IPS-NIHi7 (cell line): ENCODE measurements at regions not wholly inside any gene's neighbourhood (a gene's known extent, or its start where the extent isn't known, plus 50 kb on each side); places are given as distances from the start of the nearest gene placed in this dataset.

ENCODE experiments used
- DNase-seq: peaks from one replicate; pipeline ENCODE4 v3.0.0; 2012; ENCODE audit warnings: mixed read lengths; ENCODE audit errors: extremely low spot score

DNA sequence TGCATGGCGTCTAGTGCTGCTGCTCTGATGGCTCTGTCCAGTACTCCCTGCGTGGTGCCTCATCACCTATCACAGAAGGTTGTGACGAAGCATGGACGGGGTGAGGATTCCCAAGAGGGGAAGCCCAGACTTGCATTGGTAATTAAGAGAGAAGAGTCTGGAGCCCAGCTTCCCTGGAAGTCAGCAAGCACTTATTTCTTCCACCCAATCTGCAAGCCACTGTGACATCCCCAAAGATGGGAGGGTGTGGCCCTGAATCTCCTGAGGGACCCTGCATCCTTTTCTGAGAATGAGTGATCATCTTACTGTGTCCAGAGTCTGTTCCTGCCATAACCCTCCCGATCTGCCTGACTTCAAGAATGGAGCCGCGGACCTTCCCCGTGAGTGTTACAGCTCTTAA is 166.7 kb downstream of the PTPN20 start:
- no peak for DNase-seq

DNA sequence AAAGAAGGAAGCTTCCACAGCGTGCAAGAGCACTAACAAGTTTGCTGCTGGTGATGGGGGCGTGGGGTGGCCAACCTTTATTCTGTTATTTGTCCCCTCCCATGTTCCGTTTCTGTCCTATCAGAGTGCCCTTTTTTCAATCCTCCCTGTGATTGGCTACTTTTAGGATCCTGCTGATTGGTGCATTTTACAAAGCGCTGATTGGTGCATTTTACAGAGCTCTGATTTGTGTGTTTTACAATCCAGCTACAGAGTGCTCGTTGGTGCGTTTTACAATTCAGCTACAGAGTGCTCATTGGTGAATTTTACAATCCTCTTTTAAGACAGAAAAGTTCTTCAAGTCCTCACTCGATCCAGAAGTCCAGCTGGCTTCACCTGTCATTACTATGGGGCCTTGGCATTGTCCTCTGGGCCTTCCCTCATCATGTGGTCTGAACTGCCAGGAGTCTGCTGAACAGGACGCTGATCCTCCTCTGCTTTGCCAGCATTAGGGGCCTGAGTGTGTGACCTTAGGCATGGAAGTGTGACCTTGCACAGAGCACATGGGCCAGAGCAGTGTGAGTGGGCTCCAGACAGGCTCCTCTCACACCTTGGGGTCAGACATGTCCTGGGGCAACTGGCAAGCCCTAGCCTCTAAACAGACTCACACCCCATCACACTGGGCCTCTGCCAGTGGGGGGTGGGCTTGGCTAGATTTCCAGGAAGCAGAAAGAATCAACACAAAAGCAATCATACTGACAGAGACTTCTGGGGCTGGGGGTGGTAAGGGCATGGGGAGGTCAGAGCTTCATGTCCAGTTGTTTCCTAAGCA is 167.4 kb downstream of the PTPN20 start:
- DNase-seq = no peak

DNA sequence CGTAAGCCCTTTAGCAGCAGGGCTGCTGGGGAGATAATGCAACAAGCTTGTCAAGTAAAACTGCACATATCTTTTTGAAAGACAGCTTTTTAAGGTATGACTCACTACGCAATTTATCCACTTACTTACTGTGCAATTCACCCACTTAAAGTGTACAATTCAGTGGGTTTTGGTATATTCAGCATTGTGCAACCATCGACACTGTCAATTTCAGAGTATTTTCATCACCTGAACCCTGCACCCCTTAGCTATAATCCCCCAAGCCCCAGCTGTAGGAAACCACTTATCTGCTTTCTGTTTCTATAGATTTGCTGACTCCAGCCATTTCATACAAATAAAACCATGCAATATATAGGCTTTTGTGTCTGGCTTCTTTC is 168.0 kb downstream of the PTPN20 start:
- DNase-seq = no peak

DNA sequence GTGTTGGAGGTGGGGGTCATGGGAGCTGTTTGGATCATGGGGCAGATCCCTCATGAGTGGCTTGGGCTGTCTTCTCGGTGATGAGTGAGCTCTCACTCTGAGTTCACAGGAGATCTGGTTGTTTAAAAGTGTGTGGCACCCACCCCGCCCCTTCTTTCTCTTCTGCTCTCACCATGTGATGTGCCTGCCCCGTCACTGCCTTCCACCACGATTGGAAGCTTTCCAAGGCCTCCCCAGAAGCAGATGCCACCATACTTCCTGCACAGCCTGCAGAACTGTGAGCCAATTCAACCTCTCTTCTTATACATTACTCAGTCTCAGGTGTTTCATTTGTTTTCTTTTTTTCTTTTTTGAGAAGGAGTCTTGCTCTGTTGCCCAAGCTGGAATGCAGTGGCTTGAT is 170.0 kb downstream of the PTPN20 start:
- DNase-seq = no peak

DNA sequence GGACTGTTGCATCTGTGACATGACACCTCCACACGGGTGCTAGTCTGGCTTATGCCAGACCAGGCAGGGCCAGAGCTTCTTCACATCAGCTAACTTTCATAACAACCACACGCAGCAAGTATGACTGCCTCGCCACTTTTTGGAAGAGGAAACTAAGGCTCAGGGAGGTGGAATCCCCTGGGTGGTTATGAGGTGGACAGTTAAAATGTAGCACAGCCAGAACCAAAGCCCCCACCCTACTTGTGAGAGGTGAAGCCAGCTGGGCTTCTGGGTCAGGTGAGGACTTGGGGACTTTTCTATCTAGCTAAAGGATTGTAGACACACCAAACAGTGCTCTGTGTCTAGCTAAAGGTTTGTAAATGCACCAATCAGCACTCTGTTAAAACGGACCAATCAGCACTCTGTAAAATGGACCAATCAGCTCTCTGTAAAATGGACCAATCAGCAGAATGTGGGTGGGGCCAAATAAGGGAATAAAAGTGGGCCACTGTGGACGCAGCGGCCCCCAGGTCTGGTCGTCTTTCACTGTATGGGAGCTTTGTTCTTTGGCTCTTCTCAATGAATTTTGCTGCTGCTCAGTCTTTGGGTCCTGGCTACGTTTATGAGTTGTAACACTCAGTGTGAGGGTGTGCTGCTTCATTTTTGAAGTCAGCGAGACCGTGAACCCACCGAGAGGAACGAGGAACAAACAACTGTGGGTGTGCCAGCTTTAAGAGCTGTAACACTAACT is 171.0 kb downstream of the PTPN20 start:
- DNase-seq = no peak

DNA sequence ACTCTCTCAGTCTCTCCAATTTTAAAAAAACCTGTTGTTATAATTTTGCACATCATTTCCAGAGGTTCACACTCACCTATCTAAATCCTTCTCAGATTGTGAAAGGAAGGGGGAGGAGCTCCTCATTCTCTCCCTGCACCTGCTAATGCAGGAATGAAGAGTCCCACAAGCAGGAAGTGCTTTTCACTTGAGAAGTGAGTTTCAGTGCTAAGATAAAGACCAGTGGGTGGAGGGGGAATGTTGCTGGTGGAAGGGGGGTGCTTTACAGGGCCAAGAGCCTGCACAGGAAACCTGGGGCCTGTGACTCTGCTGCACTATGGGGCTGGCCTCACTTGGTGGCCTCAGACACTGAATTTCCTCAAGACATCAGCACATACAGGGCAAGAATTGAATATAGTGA is 176.4 kb downstream of the PTPN20 start:
- peak; percentile 26 for DNase-seq

DNA sequence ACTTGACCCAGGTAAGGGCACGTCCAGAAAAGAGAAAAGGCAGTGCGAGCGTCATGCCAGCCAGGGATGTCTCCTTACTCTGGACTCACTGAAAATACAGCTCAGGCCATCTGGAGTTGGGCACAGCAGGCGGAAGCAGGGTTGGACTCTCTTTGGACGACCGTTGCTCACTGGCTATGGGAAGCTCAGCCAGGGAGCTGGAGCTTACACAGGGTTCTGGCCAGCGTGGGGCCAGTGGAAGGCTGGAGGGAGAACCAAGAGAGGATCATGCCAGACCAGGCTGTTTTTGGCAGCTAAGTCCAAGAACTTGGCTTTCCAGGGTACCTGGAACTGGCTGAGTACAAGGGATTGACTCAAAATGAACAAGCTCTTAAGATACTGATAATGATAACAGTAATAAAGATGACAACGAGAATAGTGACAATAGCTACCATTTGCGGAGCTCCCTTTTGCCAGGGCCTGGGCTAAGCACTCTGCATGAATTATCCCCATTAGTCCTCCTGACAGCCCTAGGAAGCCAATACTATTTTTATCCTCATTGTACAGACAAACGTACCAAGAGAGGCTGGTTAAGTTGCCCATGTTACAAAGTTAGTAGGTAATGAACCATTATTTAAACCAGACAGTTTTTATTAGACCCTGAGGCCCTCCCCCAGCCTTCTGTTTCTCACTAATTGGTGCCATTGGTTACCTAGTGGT is 177.6 kb downstream of the PTPN20 start:
- no peak for DNase-seq

DNA sequence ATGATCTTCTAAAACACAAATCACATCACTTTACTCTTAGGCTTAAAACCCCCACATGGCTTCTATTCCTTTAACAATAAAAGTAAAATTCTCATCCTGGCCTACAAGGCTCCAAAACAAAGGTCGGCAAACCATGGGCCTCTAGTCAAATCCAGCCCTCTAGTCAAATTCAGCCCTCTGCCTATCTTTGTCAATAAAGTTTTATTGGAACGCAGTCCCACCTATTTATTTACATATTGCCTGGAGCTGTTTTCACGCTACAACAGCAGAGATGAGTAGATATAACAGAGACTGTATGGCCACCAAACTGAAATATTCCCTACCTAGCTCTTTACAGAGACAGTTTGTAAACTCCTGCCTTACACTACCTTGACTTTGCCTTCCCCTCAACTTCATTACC is 178.8 kb downstream of the PTPN20 start:
- DNase-seq = no peak

DNA sequence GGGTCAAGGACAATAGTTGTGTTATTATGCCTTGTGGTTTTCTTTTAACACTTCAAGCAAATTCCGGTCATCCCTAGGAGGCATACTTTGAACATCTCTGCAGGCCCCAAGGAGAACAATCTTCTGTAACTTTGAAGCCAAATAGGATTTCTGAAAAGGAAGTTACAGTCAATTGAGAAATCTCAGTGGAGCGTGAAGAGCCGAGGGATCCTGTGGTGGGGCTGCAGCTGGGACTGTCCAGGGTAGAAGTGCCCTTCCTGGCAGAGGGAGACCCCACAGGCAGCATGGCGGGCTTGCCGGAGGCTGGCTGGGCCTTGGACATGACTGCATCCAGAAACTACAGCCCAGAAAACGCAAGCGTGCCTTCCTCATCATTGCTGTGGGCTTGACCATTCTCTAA is 179.7 kb downstream of the PTPN20 start:
- no peak for DNase-seq

DNA sequence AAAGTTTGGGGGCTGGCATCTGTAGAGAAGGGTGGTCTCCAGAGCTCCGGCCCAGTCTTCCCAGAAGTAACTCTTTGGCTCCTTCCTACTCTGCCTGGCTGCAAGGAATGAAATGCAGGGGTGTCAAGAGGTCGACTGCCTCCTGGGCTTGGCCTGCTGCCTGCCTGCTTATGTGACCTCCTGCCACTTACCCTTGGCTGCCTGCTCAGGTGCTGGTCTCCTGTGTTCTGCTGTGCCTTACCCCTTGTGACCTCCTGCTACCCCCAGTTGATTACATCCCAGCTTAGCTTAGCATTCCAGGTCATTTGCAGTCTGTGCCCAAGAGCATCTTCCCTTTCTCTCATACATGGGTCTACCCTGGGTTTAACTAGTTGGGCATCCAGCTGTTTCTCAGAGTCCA is 180.2 kb downstream of the PTPN20 start:
- no peak for DNase-seq

DNA sequence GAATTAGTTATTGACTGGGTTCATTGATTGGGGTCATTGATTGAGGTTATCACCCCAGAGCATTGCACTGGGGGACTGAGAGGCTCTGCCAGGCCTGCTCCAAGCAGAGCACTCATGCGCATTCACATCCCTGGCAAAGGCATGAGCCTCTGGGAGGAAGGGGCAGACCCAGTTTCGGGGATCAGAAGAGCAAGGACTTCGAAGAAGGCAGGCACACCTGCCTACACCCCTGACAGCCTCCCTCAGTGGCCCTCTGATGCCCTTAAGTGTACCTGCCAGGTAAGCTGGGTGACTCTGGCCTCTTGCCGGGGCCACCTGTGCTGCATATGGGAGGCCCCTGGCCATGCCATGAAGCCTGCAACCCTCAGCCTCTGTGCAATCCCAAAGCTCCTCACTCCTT is 181.1 kb downstream of the PTPN20 start:
- DNase-seq = no peak

DNA sequence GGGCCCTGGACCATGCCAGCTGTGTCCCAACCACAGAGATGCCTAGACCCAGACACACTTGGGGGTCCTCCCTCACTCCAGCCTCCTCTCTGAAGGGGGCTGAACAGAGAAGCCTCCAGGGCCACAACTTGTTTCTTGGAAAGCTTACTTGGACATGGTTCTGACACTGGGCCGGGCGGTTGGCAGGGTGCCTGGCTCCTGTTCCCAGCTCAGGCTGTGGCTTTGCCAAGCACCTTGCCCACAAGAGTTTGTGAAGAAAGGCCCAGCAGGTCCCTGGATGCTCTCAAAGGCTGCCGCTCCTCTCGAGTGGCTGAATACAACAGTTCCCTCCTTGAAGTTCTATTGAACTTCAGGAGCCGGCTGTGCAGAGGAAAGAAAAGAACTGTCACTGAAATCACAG is 181.6 kb downstream of the PTPN20 start:
- no peak for DNase-seq

DNA sequence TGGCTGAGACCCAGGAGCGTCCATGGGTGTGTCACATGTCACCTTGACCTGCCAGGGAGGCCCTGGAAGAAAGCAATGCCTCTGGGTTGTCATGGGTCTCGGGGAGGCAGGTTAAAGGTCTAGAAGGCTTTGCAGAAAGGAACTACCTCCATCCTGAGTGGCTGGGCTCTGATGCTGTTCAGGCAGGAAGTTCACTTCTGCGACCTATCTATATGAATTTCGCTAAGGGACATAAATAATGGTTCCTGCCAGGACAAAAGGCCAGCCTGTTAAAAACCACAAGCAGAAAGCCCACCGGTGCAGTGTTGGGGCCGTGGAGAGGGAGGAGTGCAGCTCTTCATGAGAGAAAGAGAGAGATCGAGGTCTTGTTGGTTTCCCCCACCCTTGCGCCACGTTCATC is 182.9 kb downstream of the PTPN20 start:
- no peak for DNase-seq

DNA sequence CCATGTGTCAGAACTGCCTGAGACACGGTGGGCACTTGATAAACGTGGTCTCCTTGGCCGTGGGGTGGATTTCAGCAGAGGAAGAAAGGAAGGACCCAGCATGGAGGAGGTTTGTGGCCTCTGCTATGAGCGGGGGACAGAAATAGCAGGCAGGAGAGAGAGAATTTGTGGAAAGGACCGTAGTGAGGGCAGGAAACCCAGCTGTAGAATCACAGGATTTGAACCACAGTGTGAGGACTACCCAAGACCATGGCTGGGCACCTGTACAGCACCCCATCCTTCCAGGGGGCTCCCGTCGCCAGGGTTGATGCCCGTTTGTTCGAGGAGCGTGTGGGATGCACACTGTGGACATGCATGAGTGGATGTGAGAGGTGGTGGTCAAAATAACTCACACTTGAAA is 183.4 kb downstream of the PTPN20 start:
- DNase-seq = no peak

DNA sequence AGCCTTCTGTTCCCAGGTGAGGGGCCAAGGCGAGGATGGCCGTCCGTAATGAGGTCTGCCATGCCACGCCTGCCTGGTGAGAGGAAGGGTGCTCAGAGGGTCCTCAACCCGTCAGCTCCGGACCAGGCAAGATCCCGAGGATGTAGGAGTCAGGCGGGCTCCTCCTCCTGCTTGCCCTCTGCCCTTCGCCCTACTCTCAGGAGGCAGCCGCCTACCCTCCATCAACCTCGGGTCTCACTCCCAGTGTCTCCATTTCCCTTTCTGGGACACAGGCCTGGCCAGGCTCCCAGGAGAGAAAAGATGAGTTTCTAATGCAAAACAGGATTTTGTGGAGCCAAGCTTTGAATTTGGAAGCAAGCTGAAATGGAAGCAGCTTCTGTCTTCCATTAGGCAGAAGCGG is 184.0 kb downstream of the PTPN20 start:
- no peak for DNase-seq

DNA sequence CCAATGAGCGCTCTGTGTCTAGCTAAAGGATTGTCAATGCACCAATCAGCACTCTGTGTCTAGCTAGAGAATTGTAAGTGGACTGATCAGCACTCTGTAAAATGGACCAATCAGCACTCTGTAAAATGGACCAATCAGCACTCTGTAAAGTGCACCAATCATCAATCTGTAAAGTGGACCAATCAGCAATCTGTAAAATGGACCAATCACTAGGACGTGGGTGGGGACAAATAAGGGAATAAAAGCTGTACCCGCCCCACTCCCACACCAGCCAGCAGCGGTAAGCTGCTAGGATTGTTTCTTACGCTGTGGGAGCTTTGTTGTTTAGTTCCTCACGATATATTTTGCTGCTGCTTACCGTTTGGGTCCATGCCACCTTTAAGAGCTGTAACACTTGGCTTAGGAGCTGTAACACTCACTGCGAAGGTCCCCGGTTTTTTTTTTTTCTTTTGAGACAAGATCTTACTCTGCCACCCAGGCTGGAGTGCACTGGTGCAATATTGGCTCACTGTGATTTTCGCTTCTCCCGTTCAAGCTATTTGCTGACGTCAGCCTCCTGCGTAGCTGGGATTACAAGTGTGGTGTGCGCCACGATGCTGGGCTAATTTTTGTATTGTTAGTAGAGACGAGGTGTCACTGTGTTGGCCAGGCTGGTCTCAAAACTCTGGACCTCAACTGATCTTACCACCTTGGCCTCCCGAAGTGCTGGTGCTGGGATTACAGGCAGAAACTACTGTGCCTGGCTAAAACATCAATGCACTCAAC is 184.8 kb downstream of the PTPN20 start:
- DNase-seq = no peak

DNA sequence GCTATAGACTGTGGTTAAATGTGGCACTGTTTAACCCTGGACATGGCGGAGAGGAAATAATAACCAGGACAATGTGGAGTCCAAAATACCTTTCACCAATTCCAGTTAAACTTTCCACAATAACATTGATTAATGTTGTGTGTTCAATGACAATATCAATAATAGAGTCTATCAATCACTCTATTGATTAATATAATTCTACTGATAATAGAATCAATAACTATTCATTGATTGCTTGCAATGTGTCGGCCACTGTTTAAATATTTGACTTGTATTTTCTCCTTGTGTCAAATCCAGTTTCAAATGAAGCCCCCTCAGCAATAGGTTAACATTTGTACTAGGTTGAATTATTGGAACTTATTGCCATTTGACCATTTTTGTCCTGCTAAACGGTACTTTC is 187.0 kb downstream of the PTPN20 start:
- no peak for DNase-seq

DNA sequence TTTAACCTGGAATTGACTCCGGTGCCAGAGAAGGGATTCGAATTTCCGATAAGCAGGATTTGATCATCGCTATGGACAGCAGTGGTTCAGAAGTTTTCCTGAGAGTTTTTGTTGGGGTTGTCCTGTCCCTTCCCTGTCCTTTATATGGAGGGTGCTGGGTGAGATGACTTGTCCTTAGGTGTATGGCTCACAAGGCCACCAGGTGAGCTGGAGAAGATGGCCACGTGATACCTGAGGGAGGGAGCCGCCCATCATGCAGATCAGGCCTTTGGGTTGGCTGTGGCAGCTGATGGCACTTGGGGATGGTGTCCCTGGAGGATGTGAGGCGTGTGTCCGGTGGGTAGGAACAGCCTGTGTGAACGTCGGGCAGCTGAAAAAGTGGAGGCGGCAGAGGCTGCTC is 187.7 kb downstream of the PTPN20 start:
- no peak for DNase-seq

DNA sequence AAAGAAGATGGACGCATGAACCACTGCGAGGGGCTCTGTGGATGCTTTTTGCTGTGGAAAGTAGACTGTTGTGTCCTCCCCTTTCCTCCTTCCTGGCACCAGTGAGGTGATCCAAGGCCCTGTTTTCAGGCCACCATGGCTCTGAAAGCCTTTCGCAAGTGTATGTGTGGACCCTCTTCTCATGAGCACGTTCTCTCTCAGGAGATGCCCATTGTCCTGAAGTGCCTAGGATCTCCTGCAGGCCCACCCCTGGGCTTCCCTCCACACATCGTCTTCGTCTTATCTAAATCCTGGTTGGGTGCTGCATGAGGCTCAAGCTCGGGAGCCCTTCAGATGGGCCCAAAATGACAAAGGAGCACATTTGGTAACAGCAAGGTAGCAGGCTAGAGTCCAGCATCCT is 188.2 kb downstream of the PTPN20 start:
- DNase-seq = no peak

DNA sequence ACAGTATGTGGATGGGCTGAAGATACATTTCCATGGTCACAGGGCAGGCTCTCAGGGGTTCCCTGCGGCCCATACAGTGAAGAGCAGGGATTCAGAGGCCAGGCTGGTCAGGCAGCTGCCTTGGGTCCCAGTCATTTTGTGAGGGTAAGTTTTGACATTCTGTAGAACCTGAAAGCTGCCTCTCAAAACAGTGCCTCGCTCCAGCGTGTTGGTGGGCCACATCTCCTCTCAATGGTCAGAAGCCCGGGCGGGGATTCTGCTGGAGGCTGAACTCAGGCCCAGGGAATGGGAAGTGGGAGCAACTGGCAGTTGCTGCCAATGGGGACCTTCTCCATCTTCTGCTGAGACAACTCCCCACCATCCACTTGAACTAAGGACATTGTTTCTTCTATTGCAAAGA is 190.0 kb downstream of the PTPN20 start:
- no peak for DNase-seq

DNA sequence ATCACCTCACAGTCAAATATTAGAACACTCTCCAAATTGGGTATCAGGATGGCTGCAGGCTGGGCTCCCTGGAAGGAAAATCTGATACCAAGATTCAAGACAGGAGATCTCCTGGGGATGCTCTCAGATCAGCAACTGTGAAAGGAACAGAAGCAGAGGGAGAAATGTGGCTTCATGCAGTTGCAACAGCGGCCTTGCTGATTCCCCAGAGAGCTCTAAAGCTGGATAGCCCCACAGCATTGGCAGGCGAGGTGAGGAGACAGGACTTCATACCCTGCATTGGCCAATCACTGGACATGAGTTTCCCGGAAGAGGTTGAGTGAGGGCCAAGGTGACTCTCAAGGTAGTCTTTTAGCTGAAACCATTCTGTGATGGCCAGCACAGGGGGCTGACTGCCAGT is 190.6 kb downstream of the PTPN20 start:
- no peak for DNase-seq

DNA sequence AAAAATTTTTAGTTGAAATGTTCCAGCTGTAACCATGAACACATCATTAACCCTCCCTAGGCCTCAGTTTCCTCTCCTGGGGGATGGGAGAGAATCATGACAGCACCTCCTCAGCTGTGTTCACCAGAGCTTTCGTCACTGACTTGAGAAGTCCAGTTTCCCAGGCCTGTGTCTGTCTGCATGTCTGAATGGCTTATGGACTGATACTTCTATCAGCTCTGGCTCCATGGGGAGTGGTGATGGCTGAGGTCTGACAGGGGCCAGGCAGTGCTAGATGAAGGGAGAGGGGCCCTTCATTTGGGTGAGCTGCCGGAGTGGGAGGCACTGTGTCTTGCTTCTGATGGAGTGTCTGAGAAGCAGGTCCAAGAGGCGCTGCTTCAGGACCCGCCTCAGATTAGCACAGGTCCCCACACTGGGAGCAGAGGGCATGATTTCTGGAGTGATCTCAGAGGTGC is 192.9 kb downstream of the PTPN20 start:
- no peak for DNase-seq
